Body of pancreas (tissue), 4 donors: ENCODE measurements at regions not wholly inside any gene's neighbourhood (a gene's known extent, or its start where the extent isn't known, plus 50 kb on each side); places are given as distances from the start of the nearest gene placed in this dataset.
"Not testable (repeated sequence)": the region's sequence is repeated elsewhere in the genome, so short reads cannot be mapped to it uniquely, and the experiment has no call there.

ENCODE experiments used
- ATAC-seq: fragments of 150-250 bp; one replicate; pipeline ENCODE4 v1.9.1; 2016
- DNase-seq, 4 donors: peaks; one replicate each; pipeline ENCODE4 v3.0.0-alpha.2; 2019
- H3K27ac ChIP-seq, 4 donors: fragments of 200-600 bp; sonication (generic); 1 replicate in 3 of 4; 2 replicates in 1 of 4; pipeline versions ENCODE4 v1.5.1 to v1.6.1; 2016 to 2019; ENCODE audit warnings: mild to moderate bottlenecking in 1 of 4, mixed read lengths in 1 of 4, moderate library complexity in 1 of 4
- H3K27me3 ChIP-seq, 2 donors: fragments of 200-600 bp; sonication (generic); one replicate each; pipeline ENCODE4 v1.6.0; 2016; ENCODE audit warnings: mild to moderate bottlenecking in 1 of 2
- H3K36me3 ChIP-seq, 2 donors: fragments of 200-600 bp; sonication (generic); replicated peaks in 1 of 2; 2 replicates each; pipeline ENCODE4 v1.5.1; 2016; ENCODE audit warnings: low read depth in 2 of 2; ENCODE audit not compliant: insufficient read depth in 1 of 2
- H3K4me1 ChIP-seq: fragments of 200-600 bp; sonication (generic); one replicate; pipeline ENCODE4 v1.6.0; 2016
- H3K4me3 ChIP-seq, 2 donors: fragments of 200-600 bp; sonication (generic); 1 replicate in 1 of 2; 2 replicates in 1 of 2; pipeline ENCODE4 v1.5.1; 2016 to 2019
- H3K9me3 ChIP-seq, 3 donors: fragments of 200-600 bp; sonication (generic); 1 replicate in 2 of 3; 2 replicates in 1 of 3; pipeline ENCODE4 v1.5.1; 2016
- CTCF ChIP-seq, 7 experiments: fragments of 450-650 bp in 4 of 7; fragments of 200-600 bp in 3 of 7; sonication (generic) in 3 of 7; IDR thresholded peaks; one replicate each; pipeline ENCODE4 v1.5.1; 2016 to 2019; ENCODE audit warnings: antibody characterized with exemption in 7 of 7
- POLR2A ChIP-seq, 3 donors: fragments of 450-650 bp; IDR thresholded peaks; one replicate each; pipeline ENCODE4 v1.6.1; 2016; ENCODE audit warnings: antibody characterized with exemption in 3 of 3, mild to moderate bottlenecking in 2 of 3
- WGBS, 2 donors: methylation state at CpG; one replicate each; pipeline ENCODE4 v1.1.5; 2017; 5-methylcytosine and 5-hydroxymethylcytosine counted together
- intact Hi-C: fragments of 100-400 bp; cut with DNase I; formaldehyde crosslinking; loops from one replicate; pipeline ENCODE4 v1.15.1; 2023

GRCh38 chr20:2219481-2220006, 76.3 kb upstream of the TGM3 start:
- ATAC-seq: no peak
- no peaks in the 10 kb centered on the region for H3K36me3 ChIP-seq
- intact Hi-C loops: no loop called here

DNA sequence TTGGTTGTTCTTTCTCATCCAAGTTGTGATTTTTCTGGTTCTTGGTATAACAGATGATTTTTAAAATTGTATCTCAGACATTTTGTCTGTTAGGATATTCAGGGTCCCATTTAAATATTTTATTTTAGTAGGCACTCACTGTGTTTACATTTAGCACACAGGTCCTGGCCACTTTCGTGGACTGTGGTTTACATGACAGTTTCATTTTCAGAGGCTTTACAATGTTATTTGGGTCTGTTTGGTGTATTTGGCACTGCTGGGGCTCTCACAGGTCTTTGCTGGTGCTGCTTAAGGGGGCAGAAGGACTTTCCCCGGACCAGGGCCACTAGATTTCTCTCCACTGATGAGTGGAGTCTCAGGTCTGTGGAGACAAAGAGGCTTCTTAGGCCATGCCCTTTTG, 75.5 kb upstream of the TGM3 start:
- Histone ChIP-seq H3K9me3 (no peaks in the 10 kb centered on the region), H3K27ac (no peak overlapping the region), H3K27me3 (no peaks in the 10 kb centered on the region), H3K4me3 (no peak overlapping the region), H3K4me1 (no peaks in the 10 kb centered on the region), H3K36me3 (no peaks in the 10 kb centered on the region)
- TF ChIP-seq CTCF (IDR thresholded peaks at IDR 0.05) (no peak), POLR2A (IDR thresholded peaks at IDR 0.05) (no peak)
- no peak for DNase-seq
- WGBS, 2 donors: 68 to 71% methylated on average over 2 of the region's 2 CpGs
- intact Hi-C loops: no loop called here
- no peak for ATAC-seq

More at GRCh38 chr20:2219481-2220006, 76.3 kb upstream of the TGM3 start:
- Histone ChIP-seq H3K9me3 (no peaks in the 10 kb centered on the region), H3K27ac (no peak overlapping the region), H3K27me3 (no peaks in the 10 kb centered on the region), H3K4me3 (no peak overlapping the region), H3K4me1 (no peaks in the 10 kb centered on the region)
- no peak for DNase-seq
- 58 to 63% methylated on average over 2 of the region's 2 CpGs for WGBS, 2 donors
- no peak for TF ChIP-seq CTCF (IDR thresholded peaks at IDR 0.05)

DNA sequence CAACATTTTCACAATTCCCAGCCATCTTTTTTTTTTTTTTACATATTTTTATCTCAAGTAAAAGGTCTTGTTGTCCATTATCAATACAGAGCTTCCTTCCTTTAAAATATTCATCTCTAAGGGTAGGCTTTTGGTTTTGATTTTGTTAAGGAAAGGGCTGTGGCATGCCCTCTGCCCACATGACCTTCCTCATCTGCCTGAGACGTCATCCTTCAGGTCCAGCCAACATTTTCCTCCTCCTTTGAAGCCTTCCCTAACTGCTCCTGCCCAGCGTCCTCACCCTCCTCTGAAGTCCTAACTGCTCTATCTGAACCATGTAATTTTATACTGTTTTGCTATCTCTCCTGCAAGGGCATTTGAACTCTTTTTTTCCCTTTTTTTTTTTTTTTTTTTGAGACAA, 73.9 kb upstream of the TGM3 start:
- no peak for DNase-seq
- no peaks in the 10 kb centered on the region for H3K27me3 ChIP-seq
- intact Hi-C loops: no loop called here
- no peaks in the 10 kb centered on the region for H3K4me1 ChIP-seq
- no peak overlapping the region for H3K27ac ChIP-seq
- no peak overlapping the region for H3K4me3 ChIP-seq
- H3K9me3 ChIP-seq: no peaks in the 10 kb centered on the region
- no peak for ATAC-seq
- H3K36me3 ChIP-seq: no peaks in the 10 kb centered on the region
- 44 to 56% methylated on average over 2 of the region's 2 CpGs for WGBS, 2 donors
- TF ChIP-seq CTCF (IDR thresholded peaks at IDR 0.05) (no peak), POLR2A (IDR thresholded peaks at IDR 0.05) (no peak)

DNA sequence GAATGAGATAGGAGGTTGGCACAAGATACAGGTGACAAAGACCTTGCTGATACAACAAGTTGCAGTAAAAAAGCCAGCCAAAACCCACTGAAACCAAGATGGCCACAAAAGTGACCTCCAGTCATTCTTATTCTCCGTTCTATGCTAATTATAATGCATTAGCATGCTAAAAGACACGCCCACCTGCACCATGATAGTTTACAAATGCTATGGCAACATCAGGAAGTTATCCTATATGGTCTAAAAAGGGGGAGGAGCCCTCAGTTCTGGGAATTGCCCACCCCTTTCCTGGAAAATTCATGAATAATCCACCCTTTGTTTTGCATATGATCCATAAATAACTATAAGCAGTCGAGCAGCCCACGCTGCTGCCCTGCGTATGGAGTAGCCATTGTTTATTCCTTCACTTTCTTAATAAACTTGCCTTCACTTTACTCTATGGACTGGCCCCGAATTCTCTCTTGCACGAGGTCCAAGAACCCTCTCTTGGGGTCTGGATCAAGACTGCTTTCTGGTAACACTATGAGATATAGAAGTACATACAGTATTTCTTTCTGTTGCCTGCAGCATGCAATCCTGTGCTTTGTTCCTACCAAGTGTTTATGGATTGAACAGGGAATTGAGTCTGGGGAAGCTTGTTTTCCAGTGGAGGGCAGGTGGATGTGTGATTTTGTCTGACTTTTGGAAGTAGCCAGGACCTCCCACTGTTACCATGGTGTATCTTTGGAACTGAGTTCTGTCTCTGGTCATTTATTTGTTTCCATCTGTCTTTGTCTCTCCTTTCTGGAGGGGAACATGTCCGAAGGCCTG, 72.0 kb upstream of the TGM3 start:
- intact Hi-C loops: no loop called here
- ATAC-seq (no peak), DNase-seq (no peak)
- TF ChIP-seq POLR2A (IDR thresholded peaks at IDR 0.05) (no peak), CTCF (IDR thresholded peaks at IDR 0.05) (no peak)
- no peaks in the 10 kb centered on the region for H3K9me3 ChIP-seq
- no peak overlapping the region for H3K27ac ChIP-seq
- H3K27me3 ChIP-seq: no peaks in the 10 kb centered on the region
- no peak overlapping the region for H3K4me3 ChIP-seq
- 80 to 82% methylated on average over 8 of the region's 8 CpGs for WGBS, 2 donors
- no peaks in the 10 kb centered on the region for H3K4me1 ChIP-seq
- H3K36me3 ChIP-seq: no peaks in the 10 kb centered on the region

DNA sequence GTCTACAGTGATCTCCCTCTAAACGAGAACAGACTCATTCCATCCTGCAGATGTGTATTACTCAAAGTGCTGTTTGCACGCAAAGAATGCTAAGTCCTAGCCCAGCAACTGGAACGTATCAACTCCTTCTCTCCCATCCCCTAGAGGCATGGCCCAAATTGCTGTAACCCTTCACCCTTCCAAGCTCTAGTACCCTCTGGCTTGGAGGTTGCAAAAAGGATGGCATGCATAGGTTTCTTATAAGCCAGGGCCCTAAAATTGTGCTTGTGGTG, 71.5 kb upstream of the TGM3 start:
- Histone ChIP-seq H3K36me3 (no peaks in the 10 kb centered on the region), H3K27ac (no peak overlapping the region), H3K9me3 (no peaks in the 10 kb centered on the region), H3K4me3 (no peak overlapping the region), H3K4me1 (no peaks in the 10 kb centered on the region), H3K27me3 (no peaks in the 10 kb centered on the region)
- ATAC-seq: no peak
- intact Hi-C loops: no loop called here
- DNase-seq: no peak
- TF ChIP-seq CTCF (IDR thresholded peaks at IDR 0.05) (no peak), POLR2A (IDR thresholded peaks at IDR 0.05) (no peak)
- WGBS, 2 donors: 54 to 60% methylated on average over 3 of the region's 3 CpGs

DNA sequence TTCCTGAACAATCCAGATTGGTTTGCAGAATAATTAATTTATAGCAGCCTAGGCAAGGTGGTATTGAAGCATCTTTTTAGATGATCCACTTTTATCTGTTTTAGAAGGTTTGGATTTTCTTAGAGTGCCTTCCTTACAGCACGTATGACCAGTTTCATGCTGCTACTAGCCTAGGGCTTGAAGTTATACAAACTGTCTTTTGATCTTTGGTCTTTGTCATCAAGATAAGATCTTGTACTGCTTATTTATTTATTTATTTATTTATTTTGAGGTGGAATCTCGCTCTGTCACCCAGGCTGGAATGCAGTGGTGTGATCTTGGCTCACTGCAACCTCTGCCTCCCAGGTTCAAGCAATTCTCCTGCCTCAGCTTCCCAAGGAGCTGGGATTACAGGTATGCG, 68.5 kb upstream of the TGM3 start:
- H3K9me3 ChIP-seq, intact Hi-C loops, ATAC-seq, H3K4me1 ChIP-seq, H3K4me3 ChIP-seq, H3K36me3 ChIP-seq, H3K27ac ChIP-seq, H3K27me3 ChIP-seq, DNase-seq: not testable (repeated sequence)
- WGBS, 2 donors: 81 to 93% methylated on average over 3 of the region's 3 CpGs
